ENCODE measurements at regions not wholly inside any gene's neighbourhood (a gene's known extent, or its start where the extent isn't known, plus 50 kb on each side); places are given as distances from the start of the nearest gene placed in this dataset.
"Not testable (repeated sequence)": the region's sequence is repeated elsewhere in the genome, so short reads cannot be mapped to it uniquely, and the experiment has no call there.

GRCh38 chr18:10162340-10162739 is 248.5 kb downstream of the VAPA start:
- DNase-seq (ENCODE audit: low read depth in 4 of 4, low spot score in 2 of 4), result no peak

DNA sequence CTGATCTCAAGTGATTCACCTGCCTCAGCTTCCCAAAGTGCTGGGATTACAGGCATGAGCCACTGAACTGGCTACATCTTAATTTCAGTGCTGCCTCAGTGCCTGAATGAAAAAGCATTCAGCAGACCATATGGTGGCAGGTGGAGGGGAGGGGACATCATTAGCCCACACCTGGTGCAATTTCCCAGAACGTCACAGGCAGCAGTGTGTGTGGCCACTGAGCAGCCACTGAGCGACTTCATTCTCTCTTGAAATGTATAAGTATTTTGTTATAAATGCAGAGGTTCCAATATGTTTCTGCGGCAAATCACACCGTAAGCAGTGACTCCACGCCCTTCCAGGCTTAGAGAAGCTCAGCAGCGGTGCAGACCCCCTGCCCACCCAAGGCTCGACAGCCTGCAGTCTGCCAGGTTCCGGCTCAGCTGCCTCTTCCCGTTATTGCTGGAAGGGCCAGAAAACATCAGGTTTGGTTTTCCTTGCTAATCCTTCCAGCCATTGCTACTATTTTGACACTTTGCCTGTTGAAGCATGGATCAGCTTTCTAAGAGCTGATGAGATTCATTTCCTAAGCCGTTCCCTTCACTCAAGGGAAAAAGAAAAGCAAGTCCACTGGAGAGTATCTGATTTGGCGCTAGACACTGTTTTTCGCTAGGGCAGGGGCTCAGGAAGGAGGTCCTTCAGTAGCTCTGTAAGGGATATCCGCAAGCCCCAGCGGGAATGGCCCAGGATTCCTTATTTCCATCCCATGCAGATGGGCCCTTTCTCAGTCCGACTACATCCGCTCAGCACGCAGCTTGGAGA is 250.7 kb downstream of the VAPA start:
- DNase-seq (ENCODE audit: low read depth in 4 of 4, low spot score in 2 of 4), result no peak

- no peak for DNase-seq (ENCODE audit: low read depth in 4 of 4, low spot score in 2 of 4)
These were observed 252.5 kb downstream of the VAPA start for GRCh38 chr18:10166164-10166807.

- no peak for DNase-seq (ENCODE audit: low read depth in 4 of 4, low spot score in 2 of 4)
These were observed 253.9 kb downstream of the VAPA start for GRCh38 chr18:10167759-10168158.

DNA sequence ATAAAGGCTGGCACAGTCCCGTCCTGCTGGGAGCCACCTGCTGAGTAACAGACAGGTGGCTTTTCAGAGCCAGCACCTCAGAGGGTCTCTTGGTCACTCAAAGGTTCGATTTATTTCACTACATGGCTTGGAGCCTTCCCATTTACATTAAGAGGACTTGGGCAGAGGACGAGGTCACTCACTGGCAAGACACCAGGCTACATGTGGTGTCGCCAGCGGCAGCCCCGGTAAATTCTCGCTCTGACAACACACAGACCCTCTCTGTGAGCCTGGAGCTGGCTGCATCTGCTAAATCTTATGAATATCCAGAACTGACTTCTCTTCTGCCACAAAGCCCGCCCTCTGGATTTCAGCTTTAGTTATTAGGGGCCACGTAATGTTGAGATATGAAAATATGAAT is 254.7 kb downstream of the VAPA start:
- no peak for DNase-seq (ENCODE audit: low read depth in 4 of 4, low spot score in 2 of 4)

DNA sequence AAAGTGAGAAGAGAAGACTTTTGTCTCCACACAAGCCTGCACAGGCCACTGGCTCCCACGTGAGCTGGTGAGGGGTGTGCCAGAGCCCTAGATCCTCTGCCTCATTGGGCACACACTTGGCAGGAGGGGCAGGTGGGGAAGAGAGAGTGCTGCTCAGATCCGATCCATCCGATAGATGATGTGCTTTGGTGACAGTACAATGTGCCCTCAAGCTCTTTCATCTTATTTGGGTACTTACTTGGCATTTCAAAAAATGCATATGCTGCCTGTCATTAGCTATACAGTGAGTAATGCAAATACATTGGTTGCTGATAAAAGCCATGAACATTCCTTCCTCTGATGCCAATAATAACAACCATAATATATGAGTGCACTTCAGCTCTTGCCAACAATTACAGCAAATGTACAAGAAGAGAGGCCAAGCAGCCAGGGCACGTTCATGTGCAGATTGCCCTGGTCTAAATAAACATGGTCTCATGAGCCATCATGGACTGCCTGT is 255.3 kb downstream of the VAPA start:
- no peak for DNase-seq (ENCODE audit: low read depth in 4 of 4, low spot score in 2 of 4)

GRCh38 chr18:10169814-10170213 is 256.0 kb downstream of the VAPA start:
- no peak for DNase-seq (ENCODE audit: low read depth in 4 of 4, low spot score in 2 of 4)

GRCh38 chr18:10170375-10170774 is 256.6 kb downstream of the VAPA start:
- no peak for DNase-seq (ENCODE audit: low read depth in 4 of 4, low spot score in 2 of 4)

- DNase-seq (ENCODE audit: low read depth in 4 of 4, low spot score in 2 of 4), result not testable (repeated sequence)
These were observed 261.5 kb downstream of the VAPA start for GRCh38 chr18:10175333-10175732.

DNA sequence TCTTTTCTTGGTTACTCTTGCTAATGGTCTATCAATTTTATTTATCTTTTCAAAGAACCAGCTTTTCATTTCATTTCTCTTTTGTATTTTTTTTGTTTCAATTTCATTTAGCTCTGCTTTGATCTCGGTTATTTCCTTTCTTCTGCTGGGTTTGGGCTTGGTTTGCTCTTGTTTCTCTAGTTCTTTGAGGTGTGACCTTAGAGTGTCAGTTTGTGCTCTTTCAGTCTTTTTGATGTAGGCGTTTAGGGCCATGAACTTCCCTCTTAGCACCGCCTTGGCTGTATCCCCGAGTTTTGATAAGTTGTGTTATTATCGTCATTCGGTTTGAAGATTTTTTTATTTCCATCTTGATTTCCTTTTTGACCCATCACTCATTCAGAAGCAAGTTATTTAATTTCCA is 265.5 kb downstream of the VAPA start:
- DNase-seq (ENCODE audit: low read depth in 4 of 4, low spot score in 2 of 4), result not testable (repeated sequence)

DNA sequence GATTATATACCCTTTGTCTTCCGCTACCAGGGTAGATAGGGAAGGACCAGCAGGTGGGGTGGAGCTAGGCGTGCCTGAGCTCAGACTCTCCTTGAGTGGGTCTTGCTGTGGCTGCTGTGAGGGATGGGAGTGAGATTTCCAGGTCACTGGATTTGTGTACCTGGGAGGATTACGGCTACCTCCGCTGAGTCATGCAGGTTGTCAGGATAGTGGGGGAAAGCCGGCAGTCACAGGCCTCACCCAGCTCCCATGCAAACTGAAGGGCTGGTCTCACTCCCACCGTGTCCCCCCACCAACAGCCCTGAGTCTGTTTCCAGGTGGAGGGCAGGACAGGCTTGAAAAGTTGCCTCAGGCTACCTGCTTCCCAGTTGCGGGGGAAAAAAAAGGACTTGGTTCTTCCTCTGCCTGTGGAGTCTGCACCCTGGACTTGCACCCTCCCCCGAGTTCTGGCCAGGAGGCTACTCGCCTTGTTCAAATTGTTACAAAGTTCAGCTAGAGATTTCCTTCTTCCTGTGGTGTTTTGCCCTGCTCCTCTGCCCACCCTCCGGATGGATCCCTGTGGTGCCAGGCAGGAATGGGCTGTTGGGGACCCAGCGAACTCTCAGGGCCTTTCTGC is 268.3 kb downstream of the VAPA start:
- DNase-seq (ENCODE audit: low read depth in 4 of 4, low spot score in 2 of 4), result no peak

GRCh38 chr18:10184776-10185175 is 269.7 kb upstream of the APCDD1 start:
- DNase-seq (ENCODE audit: low read depth in 4 of 4, low spot score in 2 of 4), result no peak

DNA sequence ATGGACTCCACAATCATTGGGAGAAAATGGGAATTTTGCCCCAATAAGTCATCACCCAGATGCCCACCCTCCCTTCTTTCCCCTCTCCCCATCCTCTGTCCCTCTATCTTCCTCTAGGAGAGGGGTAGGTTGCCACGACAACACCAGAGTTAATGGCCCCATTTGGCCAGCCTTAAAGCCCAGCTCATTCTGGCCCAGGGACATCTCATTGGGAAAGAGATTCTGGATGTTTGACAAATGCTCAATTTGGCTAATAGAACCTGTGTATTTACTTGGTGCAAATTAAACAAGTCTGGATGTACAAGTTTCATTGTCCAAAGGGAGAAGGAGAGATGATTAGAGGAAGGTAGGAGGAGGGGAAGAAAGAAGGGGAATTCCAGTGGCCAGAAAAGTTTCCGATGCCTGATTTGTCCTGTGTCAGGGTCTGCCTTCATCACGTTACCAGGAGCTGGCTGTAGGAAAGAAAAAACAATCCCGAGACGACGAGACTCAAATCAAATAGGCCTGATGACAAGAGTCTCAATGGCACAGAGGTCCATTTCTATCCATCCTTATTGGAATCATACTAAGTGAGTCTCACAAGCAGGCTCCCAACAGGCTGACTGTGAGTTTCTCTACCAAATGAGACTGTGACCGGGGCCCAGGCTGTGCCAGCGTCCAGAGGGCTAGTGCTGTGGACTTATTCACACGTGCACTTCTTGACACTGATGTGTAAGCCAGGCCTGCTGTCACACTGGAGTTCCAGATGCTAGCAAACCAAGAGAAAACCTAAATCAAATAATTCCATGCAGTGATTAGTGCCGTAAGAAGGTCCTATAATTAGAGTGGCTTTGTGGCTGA is 265.2 kb upstream of the APCDD1 start:
- no peak for DNase-seq (ENCODE audit: low read depth in 4 of 4, low spot score in 2 of 4)

GRCh38 chr18:10190564-10190963 is 263.9 kb upstream of the APCDD1 start:
- no peak for DNase-seq (ENCODE audit: low read depth in 4 of 4, low spot score in 2 of 4)

- DNase-seq (ENCODE audit: low read depth in 4 of 4, low spot score in 2 of 4), result no peak
These were observed 261.0 kb upstream of the APCDD1 start for GRCh38 chr18:10193444-10193843.

GRCh38 chr18:10194592-10194991 is 259.8 kb upstream of the APCDD1 start:
- DNase-seq (ENCODE audit: low read depth in 4 of 4, low spot score in 2 of 4), result no peak

DNA sequence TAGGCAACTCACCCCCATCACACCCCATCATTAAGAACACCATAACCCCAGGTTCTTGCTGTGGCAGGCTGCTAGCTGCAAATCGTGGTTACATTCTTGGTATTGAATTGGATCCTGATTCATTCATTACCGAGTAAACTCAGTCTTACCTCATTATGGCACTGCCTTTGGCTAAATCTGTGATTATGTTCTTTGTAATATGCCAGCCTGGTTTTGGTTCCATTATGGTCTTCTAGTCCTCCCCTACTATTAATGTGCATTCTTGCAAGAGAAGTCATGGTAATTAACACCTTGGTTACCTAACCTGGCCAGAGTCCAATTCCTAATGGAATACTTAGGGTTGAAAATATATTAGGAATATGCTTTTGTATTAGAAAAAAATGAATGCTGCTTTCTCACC is 258.9 kb upstream of the APCDD1 start:
- DNase-seq (ENCODE audit: low read depth in 4 of 4, low spot score in 2 of 4), result no peak

DNA sequence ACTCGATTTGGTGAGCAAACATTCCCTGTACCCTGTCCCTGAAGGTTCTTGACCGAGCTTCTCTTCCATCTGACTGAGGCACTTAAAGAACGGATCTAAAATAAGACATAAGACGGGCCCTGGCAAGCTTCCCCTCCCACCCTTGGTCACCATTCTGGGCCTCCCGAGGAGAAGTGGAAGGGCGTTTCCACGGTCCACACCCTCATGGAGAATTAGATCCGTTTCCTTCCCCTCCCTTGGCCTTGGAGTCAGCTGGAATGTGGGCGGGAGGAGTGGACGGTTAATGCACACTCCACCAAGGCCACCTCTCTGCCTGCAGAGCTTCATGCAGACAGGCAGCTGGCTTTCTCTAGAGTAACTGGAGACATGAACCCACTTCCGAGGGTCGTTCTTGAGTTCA is 257.3 kb upstream of the APCDD1 start:
- no peak for DNase-seq (ENCODE audit: low read depth in 4 of 4, low spot score in 2 of 4)

DNA sequence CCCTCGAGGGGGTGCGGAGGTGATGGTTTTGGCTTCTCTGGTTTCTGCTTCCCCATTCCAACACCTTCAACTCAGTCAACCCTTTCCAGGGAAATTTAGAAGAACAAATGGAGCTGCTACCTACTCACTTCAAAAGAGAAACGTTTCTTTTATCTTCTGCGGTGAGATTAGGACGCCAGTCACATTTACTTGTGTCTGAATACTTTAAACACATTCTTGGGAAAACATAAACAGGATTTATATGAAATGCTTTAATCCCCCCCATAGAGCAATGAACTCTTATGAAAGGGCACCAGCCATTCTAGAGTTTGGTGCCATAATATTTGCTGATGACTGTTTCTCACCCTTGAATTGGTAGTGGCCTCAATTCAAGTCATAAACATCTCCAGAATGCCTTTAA is 253.2 kb upstream of the APCDD1 start:
- DNase-seq (ENCODE audit: low read depth in 4 of 4, low spot score in 2 of 4), result no peak

DNA sequence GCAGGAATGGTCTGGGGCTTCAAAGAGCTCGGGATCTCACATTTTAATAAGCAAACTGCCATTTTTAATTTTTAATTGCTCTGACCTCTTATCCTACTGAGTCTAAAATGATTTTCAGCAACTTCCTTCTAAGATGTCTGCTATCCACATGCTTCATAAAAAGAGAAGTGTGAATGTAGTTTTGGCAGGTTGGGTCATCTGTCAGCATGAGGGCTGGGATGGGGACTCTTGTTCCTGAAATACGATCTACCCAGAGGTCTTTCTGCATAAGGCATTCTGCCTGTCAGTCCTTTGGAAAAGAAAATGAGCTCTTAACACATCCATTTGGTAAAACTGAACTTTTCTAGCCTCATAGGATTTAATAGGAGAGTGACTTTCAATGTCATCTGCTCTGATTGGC is 252.8 kb upstream of the APCDD1 start:
- DNase-seq (ENCODE audit: low read depth in 4 of 4, low spot score in 2 of 4), result no peak

DNA sequence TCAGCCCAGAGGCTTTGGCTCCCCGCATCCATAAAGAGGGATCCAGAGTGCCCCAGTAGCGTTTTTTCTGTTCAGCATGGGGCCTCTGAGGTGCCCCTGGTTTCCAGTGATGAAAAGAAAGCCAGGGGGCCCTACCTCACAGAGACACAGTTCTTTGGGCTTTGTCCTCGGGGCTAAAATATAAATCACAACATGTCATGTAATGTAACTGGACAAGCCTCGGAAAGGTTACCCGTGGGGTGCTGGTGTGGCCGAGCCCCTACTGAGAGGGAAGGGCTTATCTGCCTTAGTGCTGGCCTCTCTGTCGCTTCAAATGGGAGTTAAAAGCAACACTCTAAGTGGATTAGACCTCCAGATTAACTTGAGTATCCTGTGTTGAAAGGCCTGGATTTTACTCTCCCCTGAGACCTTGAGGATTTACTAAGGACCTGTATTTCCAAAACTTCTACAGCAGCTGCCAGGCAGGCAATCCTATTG is 251.6 kb upstream of the APCDD1 start:
- DNase-seq (ENCODE audit: low read depth in 4 of 4, low spot score in 2 of 4), result no peak

All from left renal cortex interstitium (tissue), 4 donors.